Hepatocyte (in vitro differentiated cells): ENCODE measurements at regions not wholly inside any gene's neighbourhood (a gene's known extent, or its start where the extent isn't known, plus 50 kb on each side); places are given as distances from the start of the nearest gene placed in this dataset.

Experiments used
- DNase-seq: peaks from one replicate; pipeline ENCODE4 v3.0.0-alpha.2; 2016; ENCODE audit warnings: low spot score
- H2AFZ ChIP-seq: fragments of 200-600 bp; sonication (generic); 2 replicates; pipeline ENCODE4 v1.6.0; 2016; ENCODE audit warnings: antibody characterized with exemption, mild to moderate bottlenecking
- H3K27ac ChIP-seq: fragments of 200-600 bp; sonication (generic); 2 replicates; pipeline ENCODE4 v1.5.1; 2016; ENCODE audit warnings: mild to moderate bottlenecking
- H3K27me3 ChIP-seq: fragments of 200-600 bp; sonication (generic); 2 replicates; pipeline ENCODE4 v1.6.1; 2016
- H3K36me3 ChIP-seq: fragments of 200-600 bp; sonication (generic); replicated peaks from 2 replicates; pipeline ENCODE4 v1.5.1; 2016; ENCODE audit warnings: low read depth; ENCODE audit not compliant: insufficient read depth
- H3K4me1 ChIP-seq: fragments of 200-600 bp; sonication (generic); 2 replicates; pipeline ENCODE4 v1.5.1; 2016; ENCODE audit warnings: mild to moderate bottlenecking, moderate library complexity; ENCODE audit not compliant: insufficient read depth
- H3K4me2 ChIP-seq: fragments of 200-600 bp; sonication (generic); 2 replicates; pipeline ENCODE4 v1.6.0; 2016
- H3K4me3 ChIP-seq: fragments of 200-600 bp; sonication (generic); 2 replicates; pipeline ENCODE4 v1.5.1; 2016; ENCODE audit warnings: mild to moderate bottlenecking
- H3K79me2 ChIP-seq: fragments of 200-600 bp; sonication (generic); 2 replicates; pipeline ENCODE4 v1.6.0; 2017; ENCODE audit warnings: mild to moderate bottlenecking
- H3K9me2 ChIP-seq: fragments of 200-600 bp; sonication (generic); replicated peaks from 2 replicates; pipeline ENCODE4 v1.6.0; 2017; ENCODE audit warnings: mild to moderate bottlenecking; ENCODE audit not compliant: insufficient read depth
- H3K9me3 ChIP-seq: fragments of 200-600 bp; sonication (generic); 2 replicates; pipeline ENCODE4 v1.5.1; 2016; ENCODE audit warnings: low read depth, mild to moderate bottlenecking
- H4K20me1 ChIP-seq: fragments of 200-600 bp; sonication (generic); 2 replicates; pipeline ENCODE4 v1.6.0; 2016; ENCODE audit warnings: mild to moderate bottlenecking; ENCODE audit not compliant: insufficient read depth, poor library complexity, severe bottlenecking
- EZH2 ChIP-seq: fragments of 200-600 bp; sonication (generic); IDR thresholded peaks from 2 replicates; pipeline ENCODE4 v1.6.1; 2016; ENCODE audit warnings: antibody characterized with exemption, mild to moderate bottlenecking, borderline replicate concordance
- EZH2phosphoT487 ChIP-seq: fragments of 200-600 bp; sonication (generic); IDR thresholded peaks from one replicate; pipeline ENCODE4 v1.6.1; 2018; ENCODE audit warnings: antibody characterized with exemption, mild to moderate bottlenecking, low read depth, moderate library complexity; ENCODE audit not compliant: unreplicated experiment, severe bottlenecking
- WGBS: methylation state at CpG from one replicate; pipeline ENCODE4 v1.1.6; 2016; ENCODE audit warnings: low lambda C conversion rate; ENCODE audit errors: missing lambda C conversion rate; 5-methylcytosine and 5-hydroxymethylcytosine counted together
- TF ChIP-seq, protein P1 (sequence below): fragments of 200-600 bp; sonication (generic); IDR thresholded peaks from 2 replicates; pipeline ENCODE4 v1.5.1; 2016; ENCODE audit warnings: antibody characterized with exemption, mild to moderate bottlenecking; ENCODE audit not compliant: poor library complexity

GRCh38 chr1:238005116-238005515 is 114.4 kb upstream of the ZP4 start:
- 92% methylated on average over 1 of the region's 1 CpG for WGBS
- DNase-seq, result no peak
- no peaks in the 10 kb centered on the region for H3K27me3 ChIP-seq
- H3K36me3 ChIP-seq, result no peaks in the 10 kb centered on the region
- H2AFZ ChIP-seq, result no peak overlapping the region
- H3K79me2 ChIP-seq, result no peaks in the 10 kb centered on the region
- H3K4me3 ChIP-seq, result no peak overlapping the region
- no peak overlapping the region for H3K27ac ChIP-seq
- H3K9me3 ChIP-seq, result no peaks in the 10 kb centered on the region
- TF ChIP-seq EZH2 (no peak), EZH2phosphoT487 (no peak)
- TF ChIP-seq, protein P1, sequence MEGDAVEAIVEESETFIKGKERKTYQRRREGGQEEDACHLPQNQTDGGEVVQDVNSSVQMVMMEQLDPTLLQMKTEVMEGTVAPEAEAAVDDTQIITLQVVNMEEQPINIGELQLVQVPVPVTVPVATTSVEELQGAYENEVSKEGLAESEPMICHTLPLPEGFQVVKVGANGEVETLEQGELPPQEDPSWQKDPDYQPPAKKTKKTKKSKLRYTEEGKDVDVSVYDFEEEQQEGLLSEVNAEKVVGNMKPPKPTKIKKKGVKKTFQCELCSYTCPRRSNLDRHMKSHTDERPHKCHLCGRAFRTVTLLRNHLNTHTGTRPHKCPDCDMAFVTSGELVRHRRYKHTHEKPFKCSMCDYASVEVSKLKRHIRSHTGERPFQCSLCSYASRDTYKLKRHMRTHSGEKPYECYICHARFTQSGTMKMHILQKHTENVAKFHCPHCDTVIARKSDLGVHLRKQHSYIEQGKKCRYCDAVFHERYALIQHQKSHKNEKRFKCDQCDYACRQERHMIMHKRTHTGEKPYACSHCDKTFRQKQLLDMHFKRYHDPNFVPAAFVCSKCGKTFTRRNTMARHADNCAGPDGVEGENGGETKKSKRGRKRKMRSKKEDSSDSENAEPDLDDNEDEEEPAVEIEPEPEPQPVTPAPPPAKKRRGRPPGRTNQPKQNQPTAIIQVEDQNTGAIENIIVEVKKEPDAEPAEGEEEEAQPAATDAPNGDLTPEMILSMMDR, result no peak
- no peak overlapping the region for H3K4me2 ChIP-seq
- H3K9me2 ChIP-seq, result no peaks in the 10 kb centered on the region
- H3K4me1 ChIP-seq, result no peaks in the 10 kb centered on the region
- no peaks in the 10 kb centered on the region for H4K20me1 ChIP-seq

GRCh38 chr1:238001818-238002217 is 111.1 kb upstream of the ZP4 start:
- no peaks in the 10 kb centered on the region for H3K27me3 ChIP-seq
- H2AFZ ChIP-seq, result no peak overlapping the region
- H3K36me3 ChIP-seq, result no peaks in the 10 kb centered on the region
- H3K4me2 ChIP-seq, result no peak overlapping the region
- no peak overlapping the region for H3K27ac ChIP-seq
- no peaks in the 10 kb centered on the region for H3K4me1 ChIP-seq
- WGBS, result 48% methylated on average over 1 of the region's 1 CpG
- H3K4me3 ChIP-seq, result no peak overlapping the region
- no peak for TF ChIP-seq EZH2
- TF ChIP-seq EZH2phosphoT487, result no peak
- TF ChIP-seq, protein P1, result no peak
- no peaks in the 10 kb centered on the region for H3K9me3 ChIP-seq
- no peaks in the 10 kb centered on the region for H3K9me2 ChIP-seq
- DNase-seq, result no peak
- H3K79me2 ChIP-seq, result no peaks in the 10 kb centered on the region
- H4K20me1 ChIP-seq, result no peaks in the 10 kb centered on the region

DNA sequence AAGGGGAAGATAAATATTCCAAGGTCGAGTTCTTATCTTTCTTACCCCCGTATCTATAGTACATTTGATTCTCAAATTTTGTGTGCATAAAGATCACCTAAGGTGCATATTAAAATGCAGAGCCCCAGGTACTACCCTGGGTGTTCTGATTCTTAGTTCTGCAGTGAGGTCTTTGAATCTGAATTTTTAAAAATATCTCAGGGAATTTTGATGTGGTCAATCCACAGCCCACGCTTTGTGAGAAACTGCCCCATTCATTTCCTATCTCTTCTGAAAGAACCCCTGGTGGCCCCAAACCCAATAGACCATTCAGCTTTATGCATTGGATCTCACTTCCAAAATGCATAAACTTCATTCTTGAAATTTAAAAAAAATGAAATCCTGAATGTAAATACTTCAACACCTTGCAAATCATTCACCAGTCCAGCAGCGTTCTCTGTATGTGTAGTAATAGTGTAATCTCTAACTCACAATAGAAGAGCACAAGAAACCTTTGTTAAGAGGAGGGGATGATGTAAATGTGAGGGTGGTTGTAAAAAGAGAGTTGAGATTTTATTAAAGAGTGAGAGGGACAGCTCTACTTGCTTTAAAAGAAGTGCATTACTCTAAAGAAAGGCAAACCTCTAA is 108.8 kb upstream of the ZP4 start:
- H3K36me3 ChIP-seq, result no peaks in the 10 kb centered on the region
- no peaks in the 10 kb centered on the region for H3K79me2 ChIP-seq
- whole genome bisulfite sequencing, result 59% methylated on average over 4 of the region's 4 CpGs
- no peak for TF ChIP-seq EZH2
- TF ChIP-seq, protein P1, result no peak
- TF ChIP-seq EZH2phosphoT487, result no peak
- no peak overlapping the region for H3K27ac ChIP-seq
- no peaks in the 10 kb centered on the region for H3K9me2 ChIP-seq
- no peak overlapping the region for H2AFZ ChIP-seq
- no peaks in the 10 kb centered on the region for H3K27me3 ChIP-seq
- no peak overlapping the region for H3K4me3 ChIP-seq
- no peak overlapping the region for H3K4me2 ChIP-seq
- DNase-seq, result no peak
- no peaks in the 10 kb centered on the region for H4K20me1 ChIP-seq
- H3K4me1 ChIP-seq, result no peaks in the 10 kb centered on the region
- no peaks in the 10 kb centered on the region for H3K9me3 ChIP-seq

GRCh38 chr1:237998581-237998980 is 107.9 kb upstream of the ZP4 start:
- H2AFZ ChIP-seq, result no peak overlapping the region
- no peaks in the 10 kb centered on the region for H3K4me1 ChIP-seq
- no peaks in the 10 kb centered on the region for H3K9me3 ChIP-seq
- H3K36me3 ChIP-seq, result no peaks in the 10 kb centered on the region
- no peaks in the 10 kb centered on the region for H3K79me2 ChIP-seq
- H3K4me3 ChIP-seq, result no peak overlapping the region
- no peaks in the 10 kb centered on the region for H3K27me3 ChIP-seq
- no peaks in the 10 kb centered on the region for H3K9me2 ChIP-seq
- DNase-seq, result no peak
- no peak overlapping the region for H3K27ac ChIP-seq
- 82% methylated on average over 4 of the region's 4 CpGs for WGBS
- H4K20me1 ChIP-seq, result no peaks in the 10 kb centered on the region
- TF ChIP-seq EZH2phosphoT487, result no peak
- no peak overlapping the region for H3K4me2 ChIP-seq
